Lung (tissue), 11 donors: ENCODE measurements at regions not wholly inside any gene's neighbourhood (a gene's known extent, or its start where the extent isn't known, plus 50 kb on each side); places are given as distances from the start of the nearest gene placed in this dataset.

Source experiments
- ATAC-seq: fragments of 200-7000 bp; cut with Tn5 transposase; one replicate; pipeline ENCODE4 v1.9.1; 2020; ENCODE audit warnings: moderate number of reproducible peaks; ENCODE audit not compliant: insufficient read depth, low FRiP score
- DNase-seq, 3 donors: peaks; one replicate each; pipeline ENCODE4 v3.0.0-alpha.2; 2013 to 2017
- H3K27ac ChIP-seq, 2 donors: one replicate each; pipeline ENCODE4 v1.5.1; 2013; ENCODE audit warnings: mild to moderate bottlenecking in 2 of 2, moderate library complexity in 2 of 2, control low read depth in 1 of 2, inconsistent platforms in 1 of 2, low read depth in 1 of 2, low read length in 1 of 2
- H3K27me3 ChIP-seq, 3 donors: one replicate each; pipeline ENCODE4 v1.5.1; 2013; ENCODE audit warnings: low read length in 2 of 3; ENCODE audit not compliant: control insufficient read depth in 3 of 3, insufficient read depth in 3 of 3
- H3K36me3 ChIP-seq, 4 donors: one replicate each; pipeline ENCODE4 v1.5.1; 2013; ENCODE audit warnings: low read length in 4 of 4, mild to moderate bottlenecking in 1 of 4, moderate library complexity in 1 of 4; ENCODE audit not compliant: control insufficient read depth in 4 of 4, insufficient read depth in 4 of 4
- H3K4me1 ChIP-seq, 5 donors: one replicate each; pipeline ENCODE4 v1.5.1; 2013; ENCODE audit warnings: low read length in 5 of 5, mild to moderate bottlenecking in 2 of 5, moderate library complexity in 1 of 5; ENCODE audit not compliant: control insufficient read depth in 5 of 5, insufficient read depth in 5 of 5
- H3K4me3 ChIP-seq: one replicate; pipeline ENCODE4 v1.5.1; 2013; ENCODE audit warnings: mild to moderate bottlenecking, control low read depth, moderate library complexity
- H3K9ac ChIP-seq, 2 donors: one replicate each; pipeline ENCODE4 v1.5.1; 2013; ENCODE audit warnings: low read length in 2 of 2, control low read depth in 1 of 2; ENCODE audit not compliant: insufficient read depth in 1 of 2
- H3K9me3 ChIP-seq, 4 donors: one replicate each; pipeline ENCODE4 v1.5.1; 2013; ENCODE audit warnings: low read length in 3 of 4, mild to moderate bottlenecking in 1 of 4, moderate library complexity in 1 of 4; ENCODE audit not compliant: control insufficient read depth in 4 of 4, insufficient read depth in 3 of 4
- CTCF ChIP-seq: IDR thresholded peaks from 2 replicates; pipeline ENCODE4 v1.5.1; 2012; ENCODE audit warnings: mild to moderate bottlenecking; ENCODE audit errors: control extremely low read depth, extremely low read depth
- WGBS, 2 donors: extraction: QIAGEN DNeasy Blood & Tissue Kit; methylation state at CpG; one replicate each; pipeline ENCODE4 v1.1.7; 2013; 5-methylcytosine and 5-hydroxymethylcytosine counted together
- donor health status: control.
- donor health status: control.
- donor health status: Bipolar disorder and iron deficiency.
- donor health status: healthy.
- donor health status: DM: yes; HTN: yes; CAD: no.

DNA sequence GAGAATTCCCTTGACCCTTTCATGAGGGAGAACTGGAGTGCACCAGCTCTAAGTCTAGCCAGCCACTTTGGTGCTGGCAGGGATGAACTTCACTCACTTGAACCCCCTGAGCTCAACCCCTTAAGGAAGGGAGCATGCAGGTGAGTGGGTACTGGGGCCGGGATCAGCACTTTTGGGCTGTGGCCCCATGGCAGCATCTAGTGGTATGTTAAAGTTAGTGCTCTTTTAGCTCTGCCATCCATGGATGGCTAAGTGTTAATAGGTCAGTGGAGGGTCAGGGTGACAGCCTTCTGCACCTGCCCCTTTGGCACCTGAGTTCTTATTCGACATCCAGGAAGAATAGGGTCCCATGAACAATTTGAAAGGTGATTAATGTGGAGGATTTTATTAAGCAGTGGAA, 689.0 kb upstream of the FSHR start:
- Histone ChIP-seq H3K36me3 (no peaks in the 10 kb centered on the region), H3K27me3 (no peaks in the 10 kb centered on the region), H3K9me3 (no peaks in the 10 kb centered on the region), H3K4me1 (no peaks in the 10 kb centered on the region), H3K4me3 (no peak overlapping the region), H3K9ac (no peak overlapping the region), H3K27ac (no peak overlapping the region)
- DNase-seq (no peak), ATAC-seq (no peak)
- 80 to 86% methylated on average over 2 of the region's 2 CpGs for WGBS, 2 donors
- TF ChIP-seq CTCF = no peak

DNA sequence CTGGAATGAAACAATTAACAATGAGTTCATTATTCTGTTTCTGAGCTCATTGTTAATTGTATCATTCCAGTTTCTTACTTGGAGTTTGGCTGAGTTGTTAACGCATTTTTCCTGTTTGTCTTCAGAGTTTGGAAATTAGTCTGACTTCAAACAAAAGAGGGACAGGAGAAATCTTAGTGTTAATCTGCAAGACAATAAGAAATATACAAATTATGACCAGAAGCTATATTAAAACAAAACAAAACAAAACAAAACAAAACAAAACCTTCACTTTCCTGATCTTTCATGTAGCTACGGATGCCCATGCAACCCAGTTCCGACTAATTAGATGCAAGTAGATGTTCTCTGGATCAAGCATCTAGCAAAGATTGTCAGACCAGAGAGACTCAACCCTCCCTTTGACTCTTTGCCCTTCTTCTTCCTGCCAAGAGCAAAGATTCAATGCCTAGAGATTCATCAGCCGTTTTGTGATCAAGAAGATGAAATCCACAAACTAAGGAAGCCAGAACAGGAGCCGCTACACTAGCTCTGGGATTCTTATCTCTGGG, 686.2 kb upstream of the FSHR start:
- 62 to 85% methylated on average over 5 of the region's 5 CpGs for WGBS, 2 donors
- Histone ChIP-seq H3K9me3 (no peaks in the 10 kb centered on the region), H3K4me3 (no peak overlapping the region), H3K36me3 (no peaks in the 10 kb centered on the region), H3K9ac (no peak overlapping the region), H3K27ac (no peak overlapping the region), H3K4me1 (peaks cover 0 to 3% (median 0%) of the 10 kb centered on the region in 5 donors), H3K27me3 (no peaks in the 10 kb centered on the region)
- no peak for TF ChIP-seq CTCF
- ATAC-seq = no peak
- no peak for DNase-seq

DNA sequence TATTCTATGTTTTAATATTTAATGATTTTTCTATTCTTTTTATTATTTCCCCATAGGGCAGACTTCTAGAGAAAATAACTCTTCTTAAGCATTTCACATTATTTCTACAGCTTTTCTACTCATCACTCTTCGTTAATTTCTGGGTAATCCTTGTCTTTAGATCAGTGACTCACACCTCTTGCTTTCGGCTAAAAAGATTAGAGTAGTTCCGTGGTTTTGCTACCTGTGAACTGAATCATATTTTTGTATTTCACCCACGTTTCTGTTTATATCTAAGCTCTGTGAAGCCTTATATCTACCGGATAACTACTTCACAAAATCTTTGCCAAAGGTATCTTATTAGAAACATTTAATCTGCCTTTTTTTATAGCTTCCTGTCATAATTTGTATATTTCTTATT, 685.5 kb upstream of the FSHR start:
- peaks cover 0 to 3% (median 0%) of the 10 kb centered on the region in 5 donors for H3K4me1 ChIP-seq
- no peak overlapping the region for H3K27ac ChIP-seq
- no peaks in the 10 kb centered on the region for H3K9me3 ChIP-seq
- DNase-seq = no peak
- H3K9ac ChIP-seq = no peak overlapping the region
- H3K27me3 ChIP-seq = no peaks in the 10 kb centered on the region
- whole genome bisulfite sequencing, 2 donors = 85 to 87% methylated on average over 5 of the region's 5 CpGs
- TF ChIP-seq CTCF = no peak
- H3K4me3 ChIP-seq = no peak overlapping the region
- ATAC-seq = no peak
- no peaks in the 10 kb centered on the region for H3K36me3 ChIP-seq
